Right lobe of liver (tissue), 6 donors: ENCODE measurements at regions not wholly inside any gene's neighbourhood (a gene's known extent, or its start where the extent isn't known, plus 50 kb on each side); places are given as distances from the start of the nearest gene placed in this dataset.

ENCODE experiments used
- ATAC-seq, 4 donors: fragments of 200-7000 bp; cut with Tn5 transposase; one replicate each; pipeline ENCODE4 v1.9.1; 2020; ENCODE audit warnings: mild to moderate bottlenecking in 4 of 4, moderate library complexity in 4 of 4
- DNase-seq, 3 donors: peaks; one replicate each; pipeline ENCODE4 v3.0.0-alpha.2; 2020
- H3K27ac ChIP-seq, 3 donors: fragments of 200-600 bp; one replicate each; pipeline ENCODE4 v1.8.0; 2022
- H3K27me3 ChIP-seq, 2 donors: fragments of 200-600 bp; one replicate each; pipeline ENCODE4 v1.8.0; 2022
- H3K36me3 ChIP-seq, 4 donors: fragments of 200-600 bp; sonication (generic) in 1 of 4; one replicate each; pipeline versions ENCODE4 v1.5.1 to v1.8.0; 2017 to 2022; ENCODE audit warnings: control low read depth in 1 of 4
- H3K4me1 ChIP-seq, 4 donors: fragments of 200-600 bp; sonication (generic) in 1 of 4; one replicate each; pipeline versions ENCODE4 v1.5.1 to v1.8.0; 2017 to 2022; ENCODE audit warnings: control low read depth in 1 of 4
- H3K4me3 ChIP-seq, 3 donors: fragments of 200-600 bp; one replicate each; pipeline ENCODE4 v1.8.0; 2022
- H3K9me3 ChIP-seq, 4 donors: fragments of 200-600 bp; sonication (generic) in 1 of 4; one replicate each; pipeline versions ENCODE4 v1.5.1 to v1.8.0; 2017 to 2022; ENCODE audit warnings: control low read depth in 1 of 4
- POLR2A ChIP-seq: fragments of 450-650 bp; IDR thresholded peaks from one replicate; pipeline ENCODE4 v1.6.1; 2017; ENCODE audit warnings: antibody characterized with exemption, mild to moderate bottlenecking
- WGBS: methylation state at CpG from one replicate; pipeline ENCODE4 v1.1.6; 2018; ENCODE audit warnings: low coverage, low lambda C conversion rate; ENCODE audit not compliant: insufficient coverage; ENCODE audit errors: missing lambda C conversion rate; 5-methylcytosine and 5-hydroxymethylcytosine counted together
- intact Hi-C, 2 donors: fragments of 100-400 bp; cut with DNase I; formaldehyde crosslinking; loops; one replicate each; pipeline versions ENCODE4 v1.11.2 to v1.14.1; 2022
- TF ChIP-seq, protein P1 (sequence below), 4 donors: fragments of 200-600 bp in 3 of 4; fragments of 450-650 bp in 1 of 4; IDR thresholded peaks; one replicate each; pipeline versions ENCODE4 v1.5.1 to v1.8.0; 2016 to 2022; ENCODE audit warnings: antibody characterized with exemption in 4 of 4, mild to moderate bottlenecking in 2 of 4
- donor health status: DM: no; HTN: yes; CAD: no.
- donor health status: DM: no; HTN: no; CAD: no.
- donor health status: DM: no; HTN: no; CAD: no.
- donor health status: DM: no; HTN: yes; CAD: no.
- donor health status: DM: no; HTN: yes; CAD: no.

DNA sequence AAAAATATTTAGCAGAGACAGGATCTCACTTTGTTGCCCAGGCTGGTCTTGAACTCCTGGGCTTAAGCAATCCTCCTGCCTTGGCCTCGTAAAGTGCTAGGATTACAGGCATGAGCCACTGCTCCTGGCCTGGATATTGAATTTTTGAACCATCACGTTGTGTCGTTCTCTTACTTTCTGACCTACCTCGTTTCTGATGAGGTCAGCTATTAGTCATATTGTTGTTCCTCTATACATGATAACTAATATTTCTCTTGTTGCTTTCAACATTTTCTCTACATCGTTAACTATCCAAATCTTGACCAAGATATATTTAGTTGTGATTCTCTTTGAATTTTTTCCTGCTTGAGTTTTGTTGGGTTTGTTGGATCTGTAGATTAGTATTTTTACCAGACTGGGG, 541.3 kb upstream of the SOX11 start:
- 48% methylated on average over 5 of the region's 5 CpGs for WGBS
- Histone ChIP-seq H3K9me3 (no peaks in the 10 kb centered on the region), H3K4me1 (no peaks in the 10 kb centered on the region), H3K36me3 (no peaks in the 10 kb centered on the region), H3K27ac (no peak overlapping the region), H3K27me3 (no peaks in the 10 kb centered on the region), H3K4me3 (no peak overlapping the region)
- TF ChIP-seq, protein P1, sequence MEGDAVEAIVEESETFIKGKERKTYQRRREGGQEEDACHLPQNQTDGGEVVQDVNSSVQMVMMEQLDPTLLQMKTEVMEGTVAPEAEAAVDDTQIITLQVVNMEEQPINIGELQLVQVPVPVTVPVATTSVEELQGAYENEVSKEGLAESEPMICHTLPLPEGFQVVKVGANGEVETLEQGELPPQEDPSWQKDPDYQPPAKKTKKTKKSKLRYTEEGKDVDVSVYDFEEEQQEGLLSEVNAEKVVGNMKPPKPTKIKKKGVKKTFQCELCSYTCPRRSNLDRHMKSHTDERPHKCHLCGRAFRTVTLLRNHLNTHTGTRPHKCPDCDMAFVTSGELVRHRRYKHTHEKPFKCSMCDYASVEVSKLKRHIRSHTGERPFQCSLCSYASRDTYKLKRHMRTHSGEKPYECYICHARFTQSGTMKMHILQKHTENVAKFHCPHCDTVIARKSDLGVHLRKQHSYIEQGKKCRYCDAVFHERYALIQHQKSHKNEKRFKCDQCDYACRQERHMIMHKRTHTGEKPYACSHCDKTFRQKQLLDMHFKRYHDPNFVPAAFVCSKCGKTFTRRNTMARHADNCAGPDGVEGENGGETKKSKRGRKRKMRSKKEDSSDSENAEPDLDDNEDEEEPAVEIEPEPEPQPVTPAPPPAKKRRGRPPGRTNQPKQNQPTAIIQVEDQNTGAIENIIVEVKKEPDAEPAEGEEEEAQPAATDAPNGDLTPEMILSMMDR (IDR thresholded peaks at IDR 0.05) = no peak
- no peak for TF ChIP-seq POLR2A
- DNase-seq (no peak), ATAC-seq (no peak)
- intact Hi-C loops = no loop called here

DNA sequence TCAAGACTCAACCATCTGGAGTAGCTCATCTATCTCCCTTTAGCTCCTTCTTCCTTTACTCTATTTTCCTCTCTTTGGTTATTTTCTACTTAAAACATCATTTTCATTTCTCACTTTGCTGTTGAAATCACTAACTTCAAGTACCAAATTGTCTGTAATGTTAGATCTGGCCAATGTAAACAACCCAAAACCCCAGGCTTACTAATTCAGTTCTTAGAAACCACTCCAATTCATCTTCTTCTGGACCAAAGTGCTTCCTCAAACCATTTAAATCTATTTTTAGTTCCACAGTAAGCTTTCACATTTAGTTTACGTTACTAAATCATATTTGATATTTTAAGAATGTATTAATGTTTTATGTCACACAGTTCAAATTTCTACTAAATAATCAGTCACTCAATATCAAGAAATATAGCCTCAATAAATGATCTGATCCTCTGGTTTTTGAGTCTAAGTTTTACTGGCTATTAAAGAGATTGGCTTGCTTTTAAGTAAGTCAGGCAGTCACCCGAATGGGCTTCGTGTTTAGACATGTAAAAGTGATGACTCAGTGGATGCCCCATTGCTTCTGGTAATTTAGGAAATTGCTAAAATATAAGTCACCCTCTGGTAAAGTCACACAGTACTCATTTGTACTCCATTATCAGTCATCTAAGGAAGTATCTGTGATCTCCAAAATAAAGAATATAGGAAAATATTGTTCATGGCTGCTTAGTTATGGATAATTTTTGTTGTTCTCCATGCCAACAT, 527.2 kb upstream of the SOX11 start:
- DNase-seq (no peak), ATAC-seq (no peak)
- intact Hi-C loops = no loop called here
- TF ChIP-seq, protein P1 (IDR thresholded peaks at IDR 0.05) = no peak
- no peak for TF ChIP-seq POLR2A
- no peaks in the 10 kb centered on the region for H3K4me1 ChIP-seq
- H3K9me3 ChIP-seq = no peaks in the 10 kb centered on the region
- WGBS = 36% methylated on average over 3 of the region's 3 CpGs
- H3K27ac ChIP-seq = no peak overlapping the region
- H3K36me3 ChIP-seq = no peaks in the 10 kb centered on the region
- no peak overlapping the region for H3K4me3 ChIP-seq
- no peaks in the 10 kb centered on the region for H3K27me3 ChIP-seq

DNA sequence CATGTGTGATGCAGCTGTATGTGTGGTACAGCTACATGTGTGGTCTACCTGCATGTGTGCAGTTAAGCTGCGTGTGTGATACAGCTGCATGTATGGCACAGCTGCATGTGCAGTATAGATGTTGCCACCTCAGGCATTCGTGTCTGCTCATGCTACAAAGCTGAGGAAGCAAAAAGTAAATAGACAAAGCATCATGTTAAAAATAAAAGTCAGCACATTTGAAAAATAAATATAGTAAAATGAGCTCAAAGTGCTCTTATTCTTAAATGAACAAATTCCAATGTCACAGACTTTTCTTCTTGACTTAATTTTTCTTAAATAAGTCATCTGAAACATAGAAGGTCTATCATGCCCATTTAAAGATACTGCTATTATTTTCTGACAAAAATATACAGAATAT, 519.3 kb upstream of the SOX11 start:
- intact Hi-C loops = no loop called here
- ATAC-seq (no peak), DNase-seq (no peak)
- no peak overlapping the region for H3K27ac ChIP-seq
- no peaks in the 10 kb centered on the region for H3K36me3 ChIP-seq
- WGBS = 27% methylated on average over 2 of the region's 2 CpGs
- H3K27me3 ChIP-seq = no peaks in the 10 kb centered on the region
- no peaks in the 10 kb centered on the region for H3K9me3 ChIP-seq
- no peak overlapping the region for H3K4me3 ChIP-seq
- H3K4me1 ChIP-seq = no peaks in the 10 kb centered on the region
- TF ChIP-seq, protein P1 (IDR thresholded peaks at IDR 0.05) = no peak
- no peak for TF ChIP-seq POLR2A

DNA sequence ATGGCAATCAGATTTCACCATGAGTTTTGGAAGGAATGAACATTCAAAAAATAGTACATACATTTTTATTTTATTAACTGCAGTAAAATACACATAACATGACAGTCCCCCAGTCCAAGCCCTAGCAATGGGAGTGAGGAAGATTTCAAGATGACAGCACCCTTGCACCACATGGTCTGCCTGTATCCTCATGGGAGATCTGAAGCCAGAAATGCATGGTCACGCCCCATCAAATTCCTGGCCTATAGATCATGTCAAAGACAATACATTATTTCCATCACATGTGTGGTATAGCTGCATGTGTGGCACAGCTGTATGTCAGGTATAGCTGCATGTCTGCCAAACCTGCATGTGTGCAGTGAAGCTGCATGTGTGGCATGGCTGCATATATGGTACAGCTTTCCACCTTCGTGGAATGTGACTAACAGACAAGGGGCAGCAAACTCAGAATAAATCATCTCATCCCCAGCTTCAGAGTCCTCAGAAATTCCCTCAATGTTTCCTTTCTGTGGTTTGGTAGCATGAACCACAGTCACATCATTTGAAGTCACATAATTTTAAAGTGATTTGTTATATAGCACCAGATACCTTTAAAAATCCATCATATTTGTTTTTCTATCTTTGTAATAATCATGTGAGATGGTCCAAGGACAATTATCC, 518.2 kb upstream of the SOX11 start:
- Histone ChIP-seq H3K27me3 (no peaks in the 10 kb centered on the region), H3K27ac (no peak overlapping the region), H3K9me3 (no peaks in the 10 kb centered on the region), H3K36me3 (no peaks in the 10 kb centered on the region), H3K4me3 (no peak overlapping the region), H3K4me1 (no peaks in the 10 kb centered on the region)
- no peak for ATAC-seq
- 51% methylated on average over 2 of the region's 2 CpGs for WGBS
- TF ChIP-seq POLR2A = no peak
- TF ChIP-seq, protein P1 (IDR thresholded peaks at IDR 0.05) = no peak
- no peak for DNase-seq
- intact Hi-C loops = no loop called here
